Epithelial cell of esophagus (primary cell): ENCODE measurements at regions not wholly inside any gene's neighbourhood (a gene's known extent, or its start where the extent isn't known, plus 50 kb on each side); places are given as distances from the start of the nearest gene placed in this dataset.

Experiments used
- DNase-seq: peaks from one replicate; pipeline ENCODE4 v3.0.0; 2010; ENCODE audit warnings: low read depth
- H3K4me3 ChIP-seq: 2 replicates; pipeline ENCODE4 v1.5.1; 2011; ENCODE audit warnings: mild to moderate bottlenecking, low read length, control low read depth
- TF ChIP-seq, protein P1 (sequence below): IDR thresholded peaks from 2 replicates; pipeline ENCODE4 v1.5.1; 2011; ENCODE audit warnings: low read depth, mild to moderate bottlenecking, low read length, control low read depth, inconsistent platforms; ENCODE audit not compliant: insufficient read depth; ENCODE audit errors: missing control alignments

DNA sequence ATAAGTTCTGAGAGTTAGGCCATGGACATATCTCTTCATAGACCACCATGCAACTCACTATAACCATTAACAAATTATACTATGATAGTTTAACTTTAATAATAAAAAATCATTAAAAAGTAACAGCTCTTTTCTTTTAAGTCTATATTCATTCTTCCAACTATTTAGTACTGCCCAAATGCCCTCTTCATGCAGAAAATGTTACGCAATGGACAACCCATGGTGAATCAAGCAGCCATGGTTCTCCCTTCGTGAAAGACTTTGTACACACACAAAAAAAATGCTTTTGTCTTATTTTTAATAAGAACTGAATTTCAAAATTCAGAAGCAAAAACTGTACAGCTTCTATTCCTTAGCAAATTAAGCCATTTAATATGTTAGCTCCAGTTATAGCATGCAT lies 401.1 kb downstream of the EFNA5 start:
- no peak for DNase-seq
- TF ChIP-seq, protein P1, sequence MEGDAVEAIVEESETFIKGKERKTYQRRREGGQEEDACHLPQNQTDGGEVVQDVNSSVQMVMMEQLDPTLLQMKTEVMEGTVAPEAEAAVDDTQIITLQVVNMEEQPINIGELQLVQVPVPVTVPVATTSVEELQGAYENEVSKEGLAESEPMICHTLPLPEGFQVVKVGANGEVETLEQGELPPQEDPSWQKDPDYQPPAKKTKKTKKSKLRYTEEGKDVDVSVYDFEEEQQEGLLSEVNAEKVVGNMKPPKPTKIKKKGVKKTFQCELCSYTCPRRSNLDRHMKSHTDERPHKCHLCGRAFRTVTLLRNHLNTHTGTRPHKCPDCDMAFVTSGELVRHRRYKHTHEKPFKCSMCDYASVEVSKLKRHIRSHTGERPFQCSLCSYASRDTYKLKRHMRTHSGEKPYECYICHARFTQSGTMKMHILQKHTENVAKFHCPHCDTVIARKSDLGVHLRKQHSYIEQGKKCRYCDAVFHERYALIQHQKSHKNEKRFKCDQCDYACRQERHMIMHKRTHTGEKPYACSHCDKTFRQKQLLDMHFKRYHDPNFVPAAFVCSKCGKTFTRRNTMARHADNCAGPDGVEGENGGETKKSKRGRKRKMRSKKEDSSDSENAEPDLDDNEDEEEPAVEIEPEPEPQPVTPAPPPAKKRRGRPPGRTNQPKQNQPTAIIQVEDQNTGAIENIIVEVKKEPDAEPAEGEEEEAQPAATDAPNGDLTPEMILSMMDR = no peak
- no peak overlapping the region for H3K4me3 ChIP-seq

DNA sequence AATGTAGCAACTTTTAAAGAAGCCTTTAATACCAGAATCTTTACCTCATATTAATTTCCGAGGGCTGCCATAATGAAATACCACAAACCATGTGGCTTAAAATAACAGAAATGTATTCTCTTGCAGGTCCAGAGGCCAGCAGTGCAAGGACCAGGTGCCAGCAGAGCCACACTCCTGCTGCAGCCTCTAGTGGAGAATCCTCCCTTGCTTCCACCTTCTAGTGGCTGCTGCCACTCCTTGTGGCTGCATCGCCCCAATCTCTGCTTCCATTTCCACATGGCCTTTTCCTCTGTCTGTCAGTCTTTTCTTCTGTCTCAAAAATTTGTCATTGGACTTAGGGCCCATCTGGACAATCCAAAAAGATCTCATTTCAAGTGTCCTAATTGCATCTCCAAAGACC lies 401.5 kb downstream of the EFNA5 start:
- H3K4me3 ChIP-seq = no peak overlapping the region
- no peak for DNase-seq
- TF ChIP-seq, protein P1 = no peak

DNA sequence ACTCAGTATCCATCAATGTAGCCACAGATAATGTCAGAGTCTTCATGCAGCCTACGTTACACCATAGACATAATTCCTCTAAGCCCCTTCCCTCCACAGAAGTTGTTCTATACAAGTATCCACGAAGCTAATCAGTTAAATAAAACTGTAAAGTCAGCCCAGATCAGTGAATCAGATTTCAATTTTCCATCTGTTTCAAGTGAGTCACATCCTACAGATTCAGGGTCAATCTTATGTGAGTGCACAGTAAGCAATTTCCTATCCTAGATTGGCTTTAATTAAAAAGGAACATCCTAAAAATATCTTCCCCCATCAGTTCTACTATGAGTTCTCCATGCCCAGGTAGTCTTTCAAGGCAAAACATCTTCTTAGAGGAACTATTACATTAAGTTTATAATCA lies 402.5 kb downstream of the EFNA5 start:
- no peak for DNase-seq
- TF ChIP-seq, protein P1 = no peak
- H3K4me3 ChIP-seq = no peak overlapping the region

DNA sequence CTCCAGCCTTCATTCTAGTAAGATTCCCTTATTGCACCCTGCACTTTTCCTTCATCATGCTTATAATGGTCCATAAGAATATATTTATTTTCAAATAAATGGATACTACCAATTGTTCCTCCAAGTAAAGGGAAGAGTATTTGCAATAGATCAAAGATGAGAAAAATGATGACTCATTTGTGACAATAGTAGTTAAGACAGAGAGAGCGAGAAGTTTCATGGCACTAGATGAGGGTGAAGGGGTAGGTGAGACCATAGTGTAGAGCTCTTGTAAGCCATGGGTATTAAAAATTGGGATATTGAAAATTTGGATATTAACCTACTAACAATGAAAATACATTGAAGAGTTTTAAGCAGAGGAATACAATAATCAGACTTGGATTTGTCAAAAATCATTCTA lies 404.6 kb downstream of the EFNA5 start:
- TF ChIP-seq, protein P1 = no peak
- no peak overlapping the region for H3K4me3 ChIP-seq
- DNase-seq = no peak

DNA sequence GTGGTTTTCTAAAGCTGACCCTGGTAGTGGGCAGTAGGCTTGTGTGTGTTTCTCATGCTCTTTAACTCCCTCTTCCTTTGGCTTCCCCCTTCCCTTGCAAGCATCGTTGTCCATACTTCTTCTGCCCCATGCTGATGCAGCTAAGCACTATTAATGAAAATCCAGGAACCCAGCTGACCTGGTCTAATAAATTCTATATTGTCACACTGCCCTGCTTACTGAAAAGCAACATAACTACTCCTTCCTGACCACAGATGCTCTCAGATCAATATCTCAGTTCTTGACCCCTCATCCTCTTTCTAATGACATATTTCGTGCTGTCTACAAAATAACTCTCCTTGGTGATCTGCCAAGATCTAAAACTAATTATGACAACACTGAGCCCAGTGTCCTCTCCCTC lies 405.5 kb downstream of the EFNA5 start:
- TF ChIP-seq, protein P1 = no peak
- H3K4me3 ChIP-seq = no peak overlapping the region
- no peak for DNase-seq

DNA sequence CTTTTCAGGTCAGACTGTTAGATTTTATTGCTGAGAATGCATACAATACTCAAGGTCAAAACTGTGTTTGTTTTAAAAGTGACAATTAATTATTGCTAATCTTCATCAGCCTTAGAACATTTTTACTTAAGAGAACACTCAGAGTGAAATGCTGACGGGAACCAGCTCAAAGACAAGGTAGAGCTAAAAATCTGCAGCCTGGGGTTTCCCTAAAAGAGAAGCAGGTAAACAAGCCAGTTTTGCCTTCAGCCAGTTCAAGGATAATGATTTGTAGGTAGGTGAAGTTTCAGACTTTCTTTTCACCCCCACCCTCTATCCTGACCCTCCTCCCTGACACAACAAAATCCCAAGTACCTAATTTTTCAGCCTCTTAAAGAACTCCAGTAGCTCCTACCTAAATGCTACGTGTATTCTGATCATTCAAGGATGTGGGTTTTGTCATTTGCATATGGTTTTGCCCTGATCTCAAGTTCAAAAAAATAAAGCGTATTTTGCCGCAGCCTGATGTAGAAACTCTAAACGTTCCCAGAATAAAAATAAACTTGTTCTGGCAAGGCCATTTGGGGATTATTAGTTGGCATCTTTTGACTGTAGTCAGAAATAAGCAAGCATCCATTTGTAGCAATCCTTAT lies 407.2 kb downstream of the EFNA5 start:
- no peak for DNase-seq
- TF ChIP-seq, protein P1 = no peak

DNA sequence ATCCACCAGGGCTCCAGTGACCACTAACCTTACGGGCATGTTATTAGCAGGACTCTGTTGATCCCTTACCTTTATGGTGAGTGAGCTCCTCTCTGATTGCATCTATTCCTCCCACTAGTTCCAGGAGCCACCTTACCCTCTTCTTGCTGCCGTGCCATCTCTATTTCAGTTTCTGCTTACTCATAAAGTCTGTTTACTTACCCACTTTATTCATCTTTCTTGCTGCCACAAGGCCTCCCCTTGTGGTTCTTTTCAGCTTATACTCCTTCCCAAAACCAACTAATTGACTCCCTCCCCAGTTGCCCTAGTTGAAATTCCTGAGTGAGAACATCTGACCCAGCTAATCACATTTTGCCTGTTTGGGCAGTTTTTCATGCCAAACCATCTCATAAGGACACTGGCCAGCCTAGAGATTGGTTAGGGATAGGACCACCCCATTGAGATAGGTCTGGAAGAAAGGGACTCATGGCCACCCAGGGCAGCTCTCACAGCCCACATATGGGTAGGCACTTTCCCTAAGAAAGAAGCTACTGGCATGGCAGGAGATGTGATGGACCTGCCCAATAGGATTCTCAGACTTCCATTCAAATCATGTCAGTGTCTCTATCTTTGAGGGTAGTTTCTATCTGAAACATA lies 412.7 kb downstream of the EFNA5 start:
- TF ChIP-seq, protein P1 = no peak
- DNase-seq = peak; percentile 56
- H3K4me3 ChIP-seq = no peak overlapping the region

More for the DNA sequence above, 407.2 kb downstream of the EFNA5 start:
- H3K4me3 ChIP-seq = no peak overlapping the region
